ENCODE measurements at regions not wholly inside any gene's neighbourhood (a gene's known extent, or its start where the extent isn't known, plus 50 kb on each side); places are given as distances from the start of the nearest gene placed in this dataset.
A peak's percentile ranks its signal among the peaks of the same experiment; 100 is the strongest.

DNA sequence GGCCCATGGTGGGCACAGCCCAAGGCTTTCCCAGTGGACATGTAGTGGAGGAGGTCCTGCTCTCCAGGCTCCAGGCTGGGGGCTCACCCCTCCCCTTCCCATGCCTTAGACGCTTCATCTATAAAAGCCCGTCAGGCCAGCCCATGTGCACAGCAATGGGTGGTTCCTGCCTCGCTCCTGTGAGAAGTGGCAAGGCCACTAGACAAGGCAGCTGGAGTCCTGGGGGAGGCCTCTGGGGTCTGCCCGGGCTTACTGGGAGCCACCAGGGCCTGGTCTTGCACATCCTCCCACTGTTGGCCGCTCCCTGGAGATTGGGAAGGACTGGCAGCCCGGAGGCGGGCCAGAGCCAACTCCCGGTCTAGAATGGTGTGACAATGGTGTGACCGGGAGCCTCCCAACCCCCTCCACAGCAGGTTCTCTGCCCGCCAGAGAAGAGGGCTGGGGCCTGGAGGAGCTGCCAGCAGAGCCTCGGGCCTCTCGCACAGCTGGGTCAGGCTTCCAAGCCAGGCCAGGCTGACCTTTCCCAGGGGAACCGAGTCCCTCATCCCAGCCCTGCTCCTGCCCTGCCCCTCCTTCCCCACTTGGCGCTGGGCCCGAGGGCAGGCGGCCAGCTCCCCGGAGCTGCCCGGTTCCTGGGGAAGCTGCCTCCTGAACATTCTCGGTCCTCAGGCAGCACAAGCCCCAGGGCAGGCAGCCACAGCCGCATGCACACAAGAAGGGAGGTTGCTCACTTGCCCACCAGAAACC is 97.9 kb downstream of the RFLNA start:
- peaks cover 92% of the 10 kb centered on the region for H3K4me1 ChIP-seq (ENCODE audit: insufficient read depth, low read length)
- no peak overlapping the region for H3K4me3 ChIP-seq (ENCODE audit: low read depth in 1 of 2, low read length in 2 of 2)

DNA sequence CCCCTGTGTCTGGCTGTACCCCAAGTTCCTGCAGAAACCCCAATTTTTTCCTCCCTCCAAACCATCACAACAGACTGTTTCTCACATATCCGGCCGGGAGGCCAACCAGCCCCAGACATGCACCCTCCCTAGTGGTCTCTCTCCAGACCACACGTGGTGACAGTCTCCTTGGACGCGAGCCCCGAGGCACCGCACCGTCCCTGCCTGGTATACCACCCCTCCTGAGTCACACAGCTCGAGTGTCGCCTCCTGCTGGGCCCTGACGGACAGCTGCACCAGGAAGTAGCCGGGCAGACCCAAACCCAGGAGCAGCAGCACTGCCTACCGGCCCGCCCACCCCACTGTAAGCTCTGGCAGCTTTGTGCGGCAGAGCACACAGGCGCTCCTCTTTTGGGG is 97.4 kb downstream of the RFLNA start:
- Histone ChIP-seq H3K27me3 (ENCODE audit: control insufficient read depth in 1 of 2, insufficient read depth in 2 of 2, low read length in 2 of 2) (no peaks in the 10 kb centered on the region), H3K36me3 (ENCODE audit: insufficient read depth, low read length) (peaks cover 25% of the 10 kb centered on the region), H3K9me3 (ENCODE audit: low read length) (no peaks in the 10 kb centered on the region), H3K27ac (ENCODE audit: low read depth, low read length) (peak overlapping the region; percentile 96), H3K4me3 (ENCODE audit: low read depth in 1 of 2, low read length in 2 of 2) (no peak overlapping the region), H3K4me1 (ENCODE audit: insufficient read depth, low read length) (peaks cover 92% of the 10 kb centered on the region), H3K9ac (ENCODE audit: low read length) (no peak overlapping the region)

More for the DNA sequence above, 97.9 kb downstream of the RFLNA start:
- H3K36me3 ChIP-seq (ENCODE audit: insufficient read depth, low read length): peaks cover 30% of the 10 kb centered on the region
- no peaks in the 10 kb centered on the region for H3K27me3 ChIP-seq (ENCODE audit: control insufficient read depth in 1 of 2, insufficient read depth in 2 of 2, low read length in 2 of 2)
- H3K9me3 ChIP-seq (ENCODE audit: low read length): no peaks in the 10 kb centered on the region
- H3K27ac ChIP-seq (ENCODE audit: low read depth, low read length): peak overlapping the region; percentile 96
- H3K9ac ChIP-seq (ENCODE audit: low read length): peak overlapping the region; percentile 26

DNA sequence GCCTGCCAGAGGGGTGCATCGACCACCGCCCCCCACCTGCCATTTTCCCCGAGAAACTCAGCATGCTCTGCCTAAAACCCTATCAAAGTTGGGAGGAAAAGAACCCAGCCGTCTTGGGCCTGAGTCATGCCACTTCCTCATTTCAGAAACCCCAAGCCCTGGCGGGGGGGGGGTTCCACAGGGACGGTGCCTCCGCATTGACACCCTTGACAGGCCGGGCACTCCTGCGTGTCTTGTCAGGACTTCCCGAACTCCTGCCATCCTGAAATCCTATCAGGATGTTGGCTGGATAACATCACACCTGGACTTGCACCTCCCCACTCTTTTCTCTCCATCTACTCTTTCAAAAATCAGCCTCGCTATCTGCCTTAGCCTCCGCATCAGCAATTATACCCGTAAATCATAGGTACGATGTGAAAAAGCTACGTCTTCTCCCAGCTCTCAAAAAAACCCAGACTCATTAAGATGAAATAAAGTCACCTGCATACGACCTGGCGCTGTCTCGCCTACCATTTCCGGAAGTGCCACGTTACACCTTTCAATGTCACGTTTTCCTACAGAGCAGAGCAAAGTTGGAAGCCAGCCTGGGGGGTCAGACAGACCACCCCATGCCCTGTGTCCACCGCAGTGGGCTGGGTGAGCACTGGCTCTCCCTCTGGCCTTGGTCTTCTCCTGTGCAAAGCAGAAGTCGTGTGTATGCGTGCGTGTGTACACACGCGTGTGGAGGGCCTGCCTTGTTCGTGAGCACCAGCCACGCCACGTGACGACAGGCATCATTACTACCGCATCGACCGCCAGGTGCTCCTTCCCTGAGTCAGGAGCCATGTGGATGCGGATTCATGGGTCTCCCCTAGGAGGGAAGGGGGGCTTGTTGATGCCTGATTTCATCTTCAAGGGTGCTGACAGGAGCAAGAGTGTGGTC is 96.7 kb downstream of the RFLNA start:
- Histone ChIP-seq H3K27ac (ENCODE audit: low read depth, low read length) (peak overlapping the region; percentile 96), H3K36me3 (ENCODE audit: insufficient read depth, low read length) (peaks cover 20% of the 10 kb centered on the region), H3K9me3 (ENCODE audit: low read length) (no peaks in the 10 kb centered on the region), H3K9ac (ENCODE audit: low read length) (no peak overlapping the region), H3K27me3 (ENCODE audit: control insufficient read depth in 1 of 2, insufficient read depth in 2 of 2, low read length in 2 of 2) (no peaks in the 10 kb centered on the region), H3K4me1 (ENCODE audit: insufficient read depth, low read length) (peaks cover 89% of the 10 kb centered on the region), H3K4me3 (ENCODE audit: low read depth in 1 of 2, low read length in 2 of 2) (no peak overlapping the region)

- Histone ChIP-seq H3K36me3 (ENCODE audit: insufficient read depth, low read length) (peaks cover 14% of the 10 kb centered on the region), H3K9me3 (ENCODE audit: low read length) (no peaks in the 10 kb centered on the region), H3K9ac (ENCODE audit: low read length) (no peak overlapping the region), H3K4me3 (ENCODE audit: low read depth in 1 of 2, low read length in 2 of 2) (no peak overlapping the region), H3K4me1 (ENCODE audit: insufficient read depth, low read length) (peaks cover 89% of the 10 kb centered on the region), H3K27me3 (ENCODE audit: control insufficient read depth in 1 of 2, insufficient read depth in 2 of 2, low read length in 2 of 2) (no peaks in the 10 kb centered on the region), H3K27ac (ENCODE audit: low read depth, low read length) (peak overlapping the region; percentile 96)
Observed at GRCh38 chr12:124390442-124391097, 95.7 kb downstream of the RFLNA start.

DNA sequence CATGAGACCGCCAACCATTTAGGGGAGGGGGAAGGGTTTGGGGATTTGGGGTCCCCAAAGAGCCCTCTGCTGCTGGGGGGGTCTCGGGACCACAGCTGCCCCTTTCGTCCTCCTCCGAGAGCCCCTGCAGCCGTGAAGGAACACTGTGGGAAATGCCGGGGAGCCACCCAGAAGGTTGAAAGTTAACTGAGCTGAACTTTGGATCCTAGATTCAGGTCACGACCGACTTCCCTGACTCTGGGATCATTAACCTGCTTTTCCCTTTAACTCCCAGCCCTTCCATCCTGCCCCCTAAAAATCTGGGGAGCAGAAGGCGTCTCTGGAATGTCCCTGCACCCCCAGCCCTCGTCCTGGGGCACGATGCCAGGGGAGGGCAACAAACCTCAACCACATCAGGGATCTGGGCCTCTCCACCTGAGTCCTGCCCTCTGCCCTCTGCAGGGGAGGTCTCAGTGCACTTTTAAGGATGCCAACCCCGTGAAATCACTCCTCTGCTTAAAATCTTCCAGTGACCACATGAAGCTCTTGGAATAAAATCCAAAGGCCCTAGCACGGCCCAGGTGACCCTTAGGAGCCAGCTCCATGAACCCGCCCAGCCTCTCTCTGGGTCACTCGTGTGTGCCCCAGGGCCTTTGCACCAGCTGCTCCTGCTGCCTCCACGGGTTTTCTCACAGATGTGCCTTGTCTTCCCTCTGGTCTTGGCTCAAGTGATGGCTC is 95.0 kb downstream of the RFLNA start:
- Histone ChIP-seq H3K27ac (ENCODE audit: low read depth, low read length) (peak overlapping the region; percentile 96), H3K36me3 (ENCODE audit: insufficient read depth, low read length) (peaks cover 17% of the 10 kb centered on the region), H3K9me3 (ENCODE audit: low read length) (no peaks in the 10 kb centered on the region), H3K4me3 (ENCODE audit: low read depth in 1 of 2, low read length in 2 of 2) (peak overlapping the region; percentile 3 to 55), H3K27me3 (ENCODE audit: control insufficient read depth in 1 of 2, insufficient read depth in 2 of 2, low read length in 2 of 2) (no peaks in the 10 kb centered on the region), H3K9ac (ENCODE audit: low read length) (peak overlapping the region; percentile 24), H3K4me1 (ENCODE audit: insufficient read depth, low read length) (peaks cover 87% of the 10 kb centered on the region)

DNA sequence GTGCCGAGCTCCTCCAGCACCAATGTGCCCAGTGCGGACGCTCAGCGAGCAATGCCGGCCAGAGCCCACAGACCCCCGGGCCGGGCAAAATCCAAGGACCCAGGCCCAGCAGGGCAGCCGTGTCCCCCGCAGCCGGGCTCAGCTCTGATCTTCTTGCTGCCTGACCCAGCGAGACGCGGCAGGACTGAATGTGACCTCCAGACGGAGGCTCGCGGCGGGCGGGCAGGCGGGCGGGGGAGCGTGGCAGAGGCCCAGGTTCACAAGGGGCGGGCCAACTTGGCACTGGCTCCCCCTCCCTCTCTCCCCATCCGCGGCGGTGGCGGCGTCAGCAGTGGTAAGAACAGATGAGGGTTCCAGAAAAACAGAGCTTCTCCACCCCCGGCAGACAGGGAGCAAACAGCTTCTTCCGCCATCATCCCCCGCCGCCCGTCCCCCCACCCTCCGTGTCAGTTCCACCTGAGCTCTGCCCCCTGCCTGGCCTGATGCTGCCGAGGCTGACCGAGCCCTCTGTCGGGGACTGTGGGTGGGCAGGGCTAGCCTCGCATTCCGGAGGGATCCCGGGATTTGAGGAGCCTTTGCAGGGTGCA is 94.3 kb downstream of the RFLNA start:
- H3K4me1 ChIP-seq (ENCODE audit: insufficient read depth, low read length): peaks cover 87% of the 10 kb centered on the region
- no peaks in the 10 kb centered on the region for H3K9me3 ChIP-seq (ENCODE audit: low read length)

DNA sequence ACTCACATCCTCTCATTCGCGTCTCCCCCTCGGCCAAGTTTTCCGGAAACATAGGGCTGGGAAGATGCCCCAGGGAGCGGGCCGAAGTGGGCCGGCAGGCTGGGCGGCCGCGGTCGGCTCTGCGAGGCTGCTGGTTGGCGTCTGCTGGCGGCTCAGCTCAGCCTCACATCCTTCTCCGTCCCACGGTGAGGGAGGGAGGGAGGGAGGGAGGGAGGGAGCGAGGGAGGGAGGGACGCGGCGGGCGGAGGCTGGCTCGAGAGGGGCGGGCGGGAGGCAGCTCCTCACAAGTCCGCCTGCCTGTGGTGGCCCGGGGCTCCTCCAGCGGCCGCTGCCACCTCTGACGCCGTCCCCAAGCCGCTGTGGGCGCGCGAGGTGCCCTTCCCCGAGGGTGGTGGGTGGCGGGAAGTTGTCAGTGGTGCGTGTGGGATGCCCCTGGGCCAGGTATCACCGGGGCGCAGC is 93.8 kb downstream of the RFLNA start:
- H3K4me1 ChIP-seq (ENCODE audit: insufficient read depth, low read length): peaks cover 82% of the 10 kb centered on the region

More for the DNA sequence above, 94.3 kb downstream of the RFLNA start:
- no peaks in the 10 kb centered on the region for H3K27me3 ChIP-seq (ENCODE audit: control insufficient read depth in 1 of 2, insufficient read depth in 2 of 2, low read length in 2 of 2)
- H3K27ac ChIP-seq (ENCODE audit: low read depth, low read length): peak overlapping the region; percentile 96
- peaks cover 18% of the 10 kb centered on the region for H3K36me3 ChIP-seq (ENCODE audit: insufficient read depth, low read length)
- H3K9ac ChIP-seq (ENCODE audit: low read length): peak overlapping the region; percentile 24
- peak overlapping the region; percentile 55 to 58 for H3K4me3 ChIP-seq (ENCODE audit: low read depth in 1 of 2, low read length in 2 of 2)

DNA sequence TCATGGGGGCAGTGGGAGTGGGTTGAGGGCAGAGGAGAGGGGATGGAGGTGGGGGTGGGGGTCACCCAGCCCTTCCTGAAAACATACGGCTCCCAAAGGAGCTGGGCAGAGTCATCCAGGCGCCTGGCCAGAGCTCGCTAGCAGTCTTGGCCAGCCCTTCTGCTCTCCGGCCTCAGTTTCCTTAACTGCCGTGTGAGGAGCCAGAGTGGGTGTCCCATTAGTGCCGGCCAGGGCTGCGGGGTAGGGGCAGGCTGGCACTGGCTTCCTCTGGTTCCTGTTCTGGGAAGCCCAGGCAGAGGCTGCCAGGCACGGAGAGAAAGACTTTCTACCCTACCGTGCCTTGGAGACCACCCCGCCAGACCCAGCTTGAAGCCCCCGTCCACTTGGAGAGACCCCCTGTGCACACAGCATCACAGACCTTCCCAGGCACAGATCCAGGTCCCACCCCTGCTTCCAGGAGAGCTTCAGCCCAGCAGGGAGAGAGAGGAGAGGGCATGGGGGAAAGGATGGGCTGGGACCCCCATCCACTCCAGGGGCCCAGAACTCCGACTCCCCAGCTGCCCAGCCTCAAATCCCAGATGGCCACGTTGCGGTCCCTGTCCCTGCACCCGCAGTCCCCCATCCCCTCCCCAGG is 93.3 kb downstream of the RFLNA start:
- no peaks in the 10 kb centered on the region for H3K27me3 ChIP-seq (ENCODE audit: control insufficient read depth in 1 of 2, insufficient read depth in 2 of 2, low read length in 2 of 2)
- peak overlapping the region; percentile 99 for H3K27ac ChIP-seq (ENCODE audit: low read depth, low read length)
- peaks cover 25% of the 10 kb centered on the region for H3K36me3 ChIP-seq (ENCODE audit: insufficient read depth, low read length)
- peak overlapping the region; percentile 6 to 74 for H3K4me3 ChIP-seq (ENCODE audit: low read depth in 1 of 2, low read length in 2 of 2)
- no peaks in the 10 kb centered on the region for H3K9me3 ChIP-seq (ENCODE audit: low read length)
- peaks cover 76% of the 10 kb centered on the region for H3K4me1 ChIP-seq (ENCODE audit: insufficient read depth, low read length)
- peak overlapping the region; percentile 84 for H3K9ac ChIP-seq (ENCODE audit: low read length)

More for the DNA sequence above, 93.8 kb downstream of the RFLNA start:
- peak overlapping the region; percentile 84 for H3K9ac ChIP-seq (ENCODE audit: low read length)
- no peaks in the 10 kb centered on the region for H3K9me3 ChIP-seq (ENCODE audit: low read length)
- H3K4me3 ChIP-seq (ENCODE audit: low read depth in 1 of 2, low read length in 2 of 2): peak overlapping the region; percentile 58 to 74
- no peaks in the 10 kb centered on the region for H3K27me3 ChIP-seq (ENCODE audit: control insufficient read depth in 1 of 2, insufficient read depth in 2 of 2, low read length in 2 of 2)
- peaks cover 19% of the 10 kb centered on the region for H3K36me3 ChIP-seq (ENCODE audit: insufficient read depth, low read length)
- H3K27ac ChIP-seq (ENCODE audit: low read depth, low read length): peak overlapping the region; percentile 99

DNA sequence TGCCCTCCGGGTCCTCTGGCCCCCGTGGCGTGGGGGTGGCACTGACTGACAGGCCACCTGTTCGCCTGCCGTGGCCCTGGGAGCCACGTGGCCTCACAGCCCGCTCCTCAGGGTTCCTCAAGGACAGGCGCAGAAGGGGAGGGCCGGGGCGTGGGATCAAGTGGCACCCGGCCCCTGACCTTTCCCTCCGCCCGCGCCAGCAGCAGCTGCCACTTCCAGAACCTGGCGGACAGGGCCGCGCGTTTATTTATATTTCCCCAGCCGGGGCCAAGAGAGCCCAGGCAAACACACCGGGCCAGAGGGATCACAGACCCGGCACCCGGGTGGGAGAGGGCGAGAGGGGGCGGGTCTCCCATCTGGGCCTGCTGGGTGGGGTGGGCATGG is 92.6 kb downstream of the RFLNA start:
- Histone ChIP-seq H3K9ac (ENCODE audit: low read length) (no peak overlapping the region), H3K4me1 (ENCODE audit: insufficient read depth, low read length) (peaks cover 75% of the 10 kb centered on the region), H3K4me3 (ENCODE audit: low read depth in 1 of 2, low read length in 2 of 2) (peak overlapping the region; percentile 6 to 74), H3K36me3 (ENCODE audit: insufficient read depth, low read length) (peaks cover 31% of the 10 kb centered on the region), H3K27me3 (ENCODE audit: control insufficient read depth in 1 of 2, insufficient read depth in 2 of 2, low read length in 2 of 2) (no peaks in the 10 kb centered on the region), H3K27ac (ENCODE audit: low read depth, low read length) (peak overlapping the region; percentile 99), H3K9me3 (ENCODE audit: low read length) (no peaks in the 10 kb centered on the region)

Measured in muscle layer of colon (tissue), 2 donors.